OCI-LY3 (cell line): ENCODE measurements at regions not wholly inside any gene's neighbourhood (a gene's known extent, or its start where the extent isn't known, plus 50 kb on each side); places are given as distances from the start of the nearest gene placed in this dataset.

ENCODE experiments used
- EZH2phosphoT487 ChIP-seq: fragments of 200-600 bp; shearing (Covaris generic); IDR thresholded peaks from 2 replicates; pipeline ENCODE4 v1.6.1; 2018; ENCODE audit warnings: antibody characterized with exemption, mixed run types, low read depth
- TF ChIP-seq, protein P1 (sequence below): fragments of 200-600, 300-600 bp; sonication (generic); IDR thresholded peaks from 2 replicates; pipeline ENCODE4 v1.5.1; 2014; ENCODE audit warnings: antibody characterized with exemption, low read length, low read depth

DNA sequence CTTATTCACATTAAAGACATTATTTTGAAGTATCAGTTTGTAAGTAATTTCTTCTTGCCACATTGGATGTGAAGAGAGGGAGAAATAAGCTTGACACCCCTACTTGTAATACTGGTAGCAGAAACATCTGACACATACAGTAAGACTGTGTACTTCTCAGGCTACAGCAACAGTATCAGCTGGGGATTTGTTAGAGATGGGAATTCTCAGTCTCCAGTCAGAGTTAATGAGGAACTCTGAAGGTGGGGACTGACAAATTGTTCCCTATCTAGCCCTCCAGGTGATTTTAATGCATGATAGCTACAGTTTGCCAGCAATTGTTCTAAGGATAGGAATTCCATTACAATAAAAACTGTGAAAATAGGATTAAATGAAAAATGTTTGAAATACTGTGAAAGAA lies 524.8 kb downstream of the PRR16 start:
- TF ChIP-seq, protein P1, sequence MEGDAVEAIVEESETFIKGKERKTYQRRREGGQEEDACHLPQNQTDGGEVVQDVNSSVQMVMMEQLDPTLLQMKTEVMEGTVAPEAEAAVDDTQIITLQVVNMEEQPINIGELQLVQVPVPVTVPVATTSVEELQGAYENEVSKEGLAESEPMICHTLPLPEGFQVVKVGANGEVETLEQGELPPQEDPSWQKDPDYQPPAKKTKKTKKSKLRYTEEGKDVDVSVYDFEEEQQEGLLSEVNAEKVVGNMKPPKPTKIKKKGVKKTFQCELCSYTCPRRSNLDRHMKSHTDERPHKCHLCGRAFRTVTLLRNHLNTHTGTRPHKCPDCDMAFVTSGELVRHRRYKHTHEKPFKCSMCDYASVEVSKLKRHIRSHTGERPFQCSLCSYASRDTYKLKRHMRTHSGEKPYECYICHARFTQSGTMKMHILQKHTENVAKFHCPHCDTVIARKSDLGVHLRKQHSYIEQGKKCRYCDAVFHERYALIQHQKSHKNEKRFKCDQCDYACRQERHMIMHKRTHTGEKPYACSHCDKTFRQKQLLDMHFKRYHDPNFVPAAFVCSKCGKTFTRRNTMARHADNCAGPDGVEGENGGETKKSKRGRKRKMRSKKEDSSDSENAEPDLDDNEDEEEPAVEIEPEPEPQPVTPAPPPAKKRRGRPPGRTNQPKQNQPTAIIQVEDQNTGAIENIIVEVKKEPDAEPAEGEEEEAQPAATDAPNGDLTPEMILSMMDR: no peak
- no peak for TF ChIP-seq EZH2phosphoT487
